ENCODE measurements at regions not wholly inside any gene's neighbourhood (a gene's known extent, or its start where the extent isn't known, plus 50 kb on each side); places are given as distances from the start of the nearest gene placed in this dataset.
"Not testable (repeated sequence)": the region's sequence is repeated elsewhere in the genome, so short reads cannot be mapped to it uniquely, and the experiment has no call there.

DNA sequence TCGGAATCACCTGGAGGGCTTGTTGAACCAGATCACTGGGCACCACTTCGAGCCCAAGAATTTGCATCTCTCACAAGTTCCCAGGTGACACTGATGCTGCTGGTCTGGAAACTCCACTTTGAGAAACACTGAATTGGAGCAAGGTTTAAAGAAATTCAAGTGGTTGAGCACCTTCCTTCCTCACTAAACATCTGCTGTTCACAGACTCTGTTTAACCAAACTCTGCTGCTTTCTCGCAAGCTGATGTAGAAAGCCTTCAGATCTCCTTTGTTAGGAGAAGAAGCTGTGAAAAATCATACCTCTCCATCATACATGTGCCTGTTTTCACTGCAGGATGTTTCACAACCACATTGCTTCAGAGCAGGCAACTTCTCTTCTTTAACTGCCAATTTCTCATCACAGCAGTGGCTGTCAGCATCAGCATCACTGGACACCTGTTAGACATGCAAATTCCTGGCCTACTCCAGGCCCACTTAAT is 87.5 kb upstream of the TOP1 start:
- DNase-seq, result no peak

DNA sequence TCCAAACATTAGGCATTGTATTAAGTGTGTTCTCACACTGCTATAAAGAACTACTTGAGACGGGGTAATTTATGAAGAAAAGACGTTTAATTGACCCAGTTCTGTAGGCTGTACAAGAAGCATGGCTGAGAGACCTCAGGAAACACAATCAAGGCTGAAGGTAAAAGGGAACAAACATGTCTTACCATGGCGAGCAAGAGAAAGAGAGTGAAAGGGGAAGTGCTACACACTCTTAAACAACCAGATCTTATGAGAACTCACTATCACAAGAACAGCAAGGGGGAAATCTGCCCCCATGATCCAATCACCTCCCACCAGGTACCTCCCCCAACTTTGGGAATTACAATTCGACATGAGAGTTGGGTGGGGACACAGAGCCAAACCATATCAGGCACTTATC is 86.6 kb upstream of the TOP1 start:
- no peak for DNase-seq

DNA sequence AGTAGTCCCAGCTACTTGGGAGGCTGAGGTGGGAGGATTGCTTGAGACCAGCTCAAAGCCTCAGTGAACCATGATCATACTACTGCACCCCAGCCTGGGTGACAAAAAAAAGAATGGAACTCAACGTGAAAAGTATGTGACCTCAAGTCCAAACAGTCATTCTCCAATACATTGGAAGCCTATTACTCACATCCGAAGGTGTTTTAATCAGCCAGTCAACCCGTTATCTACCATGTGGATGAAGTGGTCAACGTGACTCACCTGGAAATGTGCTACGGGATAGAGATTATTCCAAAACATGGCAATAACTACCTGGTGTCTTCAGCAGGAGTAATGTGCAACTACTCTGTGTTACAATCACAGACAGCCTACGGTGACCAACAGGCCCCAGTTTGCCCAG is 85.8 kb upstream of the TOP1 start:
- no peak for DNase-seq

DNA sequence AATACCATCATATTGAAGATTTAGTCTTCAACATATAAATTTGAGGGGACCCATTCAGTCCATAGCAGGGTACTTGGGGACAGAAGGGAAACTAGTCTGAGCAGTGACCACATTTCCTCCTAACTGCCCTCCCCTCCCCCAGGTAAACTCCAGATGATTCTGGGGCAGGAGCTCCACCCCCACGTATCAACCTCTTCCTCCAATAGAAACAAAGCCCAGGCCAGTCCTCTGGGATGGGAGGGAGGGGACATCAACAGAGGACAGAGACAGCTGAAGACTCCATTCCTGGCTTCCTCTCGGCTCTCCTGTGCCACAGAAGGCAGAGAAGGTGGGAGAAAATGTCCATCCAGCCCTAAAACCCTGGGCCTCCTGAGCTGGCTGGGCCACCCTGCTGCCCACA is 85.0 kb upstream of the TOP1 start:
- no peak for DNase-seq

DNA sequence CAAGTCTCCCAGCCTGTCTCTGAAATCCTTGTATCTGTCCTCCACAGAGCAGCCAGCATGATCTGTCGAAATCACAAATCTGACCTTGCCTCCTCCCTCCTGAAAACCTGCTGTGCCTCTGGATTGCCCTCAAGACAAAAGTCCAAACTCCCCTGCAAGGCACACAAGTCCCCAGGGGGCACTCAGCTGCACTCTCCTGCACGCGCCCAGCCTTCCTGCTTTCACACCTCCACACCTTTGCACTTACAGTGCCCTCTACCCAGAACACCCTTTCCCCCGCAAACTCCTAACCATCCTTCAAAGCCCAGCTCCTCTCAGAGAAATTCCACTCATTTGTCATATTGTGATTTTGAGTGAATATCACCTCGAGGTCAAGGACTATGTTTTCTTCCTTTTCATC is 83.4 kb upstream of the TOP1 start:
- no peak for DNase-seq

DNA sequence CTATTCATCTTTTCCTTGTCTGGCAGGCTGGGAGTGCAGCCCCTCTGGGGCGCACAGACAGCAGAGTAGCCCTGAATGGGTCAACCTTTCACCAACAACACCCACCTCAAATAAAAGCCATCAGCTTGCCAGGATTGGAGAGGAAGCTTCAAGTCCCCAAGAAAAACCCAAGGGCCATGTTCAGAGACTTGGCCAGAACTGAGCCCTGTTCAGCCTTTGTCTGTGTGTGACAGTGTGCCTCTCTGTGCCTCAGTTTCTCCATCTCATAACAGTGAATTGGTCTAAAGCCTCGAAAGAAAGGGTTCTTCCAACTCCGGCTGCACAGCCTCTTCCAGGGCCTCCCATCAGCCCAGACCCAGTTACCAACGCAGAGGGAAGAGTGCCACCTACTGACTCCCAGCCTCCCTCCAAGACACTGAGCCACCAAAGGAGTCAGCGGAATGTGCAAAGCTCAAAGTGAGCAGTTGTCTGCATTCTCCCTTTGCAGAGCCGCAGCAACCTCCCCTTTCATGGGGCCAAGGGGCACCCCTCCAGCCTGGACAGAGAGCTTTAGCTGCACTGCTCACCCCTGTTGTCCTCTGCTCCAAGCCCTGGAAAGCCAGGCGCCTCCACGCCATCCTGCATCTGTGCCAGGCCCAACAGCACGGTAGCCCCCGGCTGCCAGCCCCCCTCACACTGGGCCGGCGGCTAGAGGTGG is 82.7 kb upstream of the TOP1 start:
- DNase-seq, result no peak

DNA sequence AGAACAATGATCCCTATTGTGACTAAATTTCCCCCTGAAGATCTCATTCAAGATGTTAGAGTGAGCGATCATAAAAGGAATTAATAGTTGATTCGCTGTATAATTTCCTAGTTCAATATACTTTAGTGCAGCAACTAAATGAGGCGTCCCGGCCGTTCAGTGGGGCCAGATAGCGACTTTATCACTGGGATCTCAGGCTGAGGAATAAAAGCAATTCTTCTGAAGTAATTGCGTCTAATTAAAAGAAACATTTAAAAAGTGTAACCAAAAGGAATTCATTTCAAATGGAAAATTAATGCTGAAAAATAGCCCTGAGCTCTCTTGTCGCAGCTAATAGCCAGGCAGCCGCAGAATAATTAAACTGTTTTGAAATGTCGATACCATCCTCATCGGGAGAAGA is 82.2 kb upstream of the TOP1 start:
- DNase-seq, result no peak

DNA sequence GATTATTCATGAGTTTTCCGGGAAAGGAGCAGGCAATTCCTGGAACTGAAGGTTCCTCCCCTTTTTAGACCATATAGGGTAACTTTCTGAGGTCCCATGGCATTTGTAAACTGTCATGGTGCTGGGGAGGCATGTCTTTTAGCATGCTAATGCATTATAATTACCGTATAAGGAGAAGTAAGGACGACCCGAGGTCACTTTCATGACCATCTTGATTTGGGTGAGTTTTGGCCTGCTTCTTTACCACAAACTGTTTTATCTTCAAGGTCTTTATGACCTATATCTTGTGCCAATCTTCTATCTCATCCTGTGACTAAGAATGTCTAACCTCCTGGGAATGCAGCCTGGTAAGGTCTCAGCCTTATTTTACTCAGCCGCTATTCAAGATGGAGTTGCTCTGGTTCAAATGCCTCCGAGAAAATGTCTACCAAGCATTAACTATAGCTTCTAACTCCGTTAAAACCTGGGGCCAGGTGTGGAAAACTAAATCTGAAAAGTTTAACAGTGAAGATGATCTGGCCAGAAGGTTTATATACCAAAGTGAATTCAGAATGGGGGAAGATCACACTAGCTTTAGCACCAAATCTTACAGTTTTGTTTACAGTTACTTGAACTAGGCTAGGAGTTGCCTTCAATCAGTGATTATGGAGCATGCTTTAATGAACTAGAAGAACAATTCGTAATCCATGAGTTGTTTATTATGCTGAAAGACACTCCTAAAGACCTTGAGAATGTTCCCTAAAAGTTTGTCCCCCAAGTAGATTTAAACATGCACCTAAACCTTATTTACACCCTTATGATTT is 80.0 kb upstream of the TOP1 start:
- no peak for DNase-seq

DNA sequence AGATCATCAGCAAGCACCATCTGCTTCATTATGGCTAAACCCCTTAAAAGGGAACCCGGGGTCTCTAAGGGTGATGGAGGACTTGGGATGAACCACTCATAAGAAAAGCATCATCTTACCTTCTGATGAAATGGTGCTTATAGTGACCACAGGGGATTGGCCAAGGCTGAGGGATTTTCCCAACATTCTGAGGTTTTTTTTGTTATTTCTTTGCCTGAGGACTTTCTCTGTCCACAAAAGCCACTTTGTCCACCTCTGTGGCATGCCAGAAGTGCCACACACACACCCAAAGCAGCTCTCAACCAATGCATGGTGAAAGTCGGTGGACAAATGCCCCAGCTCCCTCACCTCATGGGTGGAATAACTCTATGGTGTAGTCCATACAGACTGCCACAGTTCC is 79.3 kb upstream of the TOP1 start:
- DNase-seq, result no peak

DNA sequence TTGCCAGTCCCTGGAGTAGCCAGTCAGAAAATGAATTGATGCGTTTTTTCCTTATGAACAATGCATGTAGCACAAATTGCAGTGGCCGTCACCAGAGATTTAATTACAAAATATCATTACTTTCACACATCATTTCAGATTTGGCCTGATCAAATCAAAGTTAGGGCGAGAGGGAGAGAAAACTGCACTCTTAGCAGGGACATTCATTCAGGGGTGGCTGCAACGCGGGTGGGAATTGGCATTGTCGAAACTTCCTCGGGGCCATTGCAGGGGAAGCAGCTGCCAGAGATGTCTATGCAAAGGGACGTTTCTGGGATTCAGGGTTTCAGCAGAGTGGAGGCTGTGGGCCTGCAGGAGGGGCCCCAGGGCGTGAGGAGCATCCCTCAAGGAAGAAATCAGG is 76.5 kb upstream of the TOP1 start:
- DNase-seq, result no peak

DNA sequence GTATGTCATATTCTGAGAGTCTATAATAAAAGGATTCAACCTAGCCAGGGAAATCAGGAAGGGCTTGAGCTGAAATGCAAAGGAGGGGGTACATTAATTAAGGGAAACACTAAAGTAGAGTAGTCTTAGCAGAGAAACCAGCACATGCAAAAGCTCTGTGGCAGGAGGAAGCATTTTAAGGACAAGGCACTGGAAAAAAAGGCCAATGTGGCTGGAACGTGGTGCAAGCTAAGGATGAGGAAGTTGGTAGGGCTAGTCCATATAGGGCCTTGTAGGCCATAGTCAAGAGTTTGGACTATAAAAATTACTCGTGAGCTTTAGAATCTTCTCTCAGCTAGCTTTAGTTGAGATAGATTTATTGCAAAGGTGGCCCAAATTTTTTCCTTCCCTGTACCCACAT is 75.2 kb upstream of the TOP1 start:
- no peak for DNase-seq

DNA sequence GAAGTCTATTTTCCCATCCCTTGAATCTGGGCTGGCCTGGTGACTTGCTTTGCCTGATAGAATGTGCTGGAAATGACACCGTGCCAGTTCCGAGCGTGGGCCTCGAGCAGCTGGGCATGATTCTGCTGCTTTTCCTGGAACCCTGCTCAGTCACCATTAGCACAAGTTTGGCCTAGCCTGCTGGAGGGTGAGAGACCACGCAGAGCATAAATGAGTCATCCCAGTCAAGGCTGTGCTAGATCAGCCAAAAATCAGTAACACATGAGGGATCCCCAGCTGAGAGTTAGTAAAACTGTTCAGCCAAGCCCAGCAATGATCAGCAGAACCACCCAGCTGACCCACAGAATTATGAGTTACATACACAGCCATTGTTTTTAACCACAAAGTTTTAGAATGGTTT is 74.8 kb upstream of the TOP1 start:
- no peak for DNase-seq

DNA sequence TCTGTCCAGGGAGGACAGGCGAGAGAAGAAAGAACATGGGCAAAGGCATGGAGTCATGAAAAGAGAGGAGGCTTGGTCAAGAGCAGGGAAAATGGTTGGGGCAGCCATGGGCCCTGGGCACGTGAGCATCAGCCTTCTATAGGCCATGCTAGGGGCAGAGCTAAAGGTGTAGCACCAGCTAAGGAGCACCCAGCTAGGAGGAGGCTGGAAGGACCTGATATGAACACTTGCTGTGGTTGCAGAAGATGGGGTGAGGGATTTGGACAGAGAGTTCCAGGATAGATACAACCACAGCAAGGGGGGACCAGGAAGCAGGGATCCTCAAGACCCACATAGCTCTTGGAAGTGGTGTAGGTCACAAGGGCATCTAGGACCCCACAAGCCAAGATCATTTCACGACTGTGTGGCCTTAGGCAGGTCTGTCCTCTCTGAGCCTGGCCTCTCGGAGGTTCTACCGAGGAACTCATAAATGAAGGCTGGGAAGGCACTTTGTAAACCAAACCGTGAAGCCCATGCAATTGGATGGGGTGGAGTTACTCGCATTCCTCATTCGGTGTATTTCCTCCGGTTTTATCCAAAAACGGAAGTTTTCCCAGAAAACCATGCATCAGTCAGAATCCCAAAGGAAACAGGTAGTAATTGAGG is 74.0 kb upstream of the TOP1 start:
- DNase-seq, result no peak

DNA sequence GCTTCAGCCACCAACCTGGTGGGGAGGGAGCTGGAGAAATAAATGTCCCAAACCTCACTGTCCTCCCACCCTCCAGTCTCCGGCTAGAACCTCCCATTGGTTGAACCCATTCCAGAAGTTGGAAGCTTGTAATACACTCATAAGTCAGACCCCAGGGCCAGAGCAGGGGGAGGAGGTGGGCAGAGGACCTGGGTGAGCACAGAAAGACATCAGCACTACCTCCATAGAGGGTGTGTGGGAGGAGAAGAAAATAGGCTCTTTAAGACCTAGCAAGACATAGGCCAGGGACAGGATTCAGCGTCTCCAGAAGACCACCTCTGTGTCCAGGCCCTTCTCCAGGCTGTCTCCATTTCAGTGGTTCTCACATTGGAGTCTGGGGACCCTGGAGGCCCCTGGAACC is 73.3 kb upstream of the TOP1 start:
- no peak for DNase-seq

DNA sequence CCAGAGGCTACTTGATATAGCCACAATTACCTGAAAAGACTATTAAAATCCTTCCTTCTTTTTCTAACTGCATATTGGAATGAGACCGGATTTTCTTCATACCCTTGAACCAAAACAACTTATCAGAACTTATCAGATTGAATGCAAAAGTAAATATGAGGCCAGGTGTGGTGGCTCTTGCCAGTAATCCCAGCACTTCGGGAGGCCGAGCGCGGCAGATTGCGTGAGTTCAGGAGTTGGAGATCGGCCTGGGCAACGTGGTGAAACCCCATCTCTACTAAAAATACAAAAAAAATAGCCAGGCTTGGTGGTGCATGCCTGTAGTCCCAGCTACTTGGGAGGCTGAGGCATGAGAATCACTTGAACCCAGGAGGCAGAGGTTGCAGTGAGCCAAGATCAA is 72.8 kb upstream of the TOP1 start:
- not testable (repeated sequence) for DNase-seq

DNA sequence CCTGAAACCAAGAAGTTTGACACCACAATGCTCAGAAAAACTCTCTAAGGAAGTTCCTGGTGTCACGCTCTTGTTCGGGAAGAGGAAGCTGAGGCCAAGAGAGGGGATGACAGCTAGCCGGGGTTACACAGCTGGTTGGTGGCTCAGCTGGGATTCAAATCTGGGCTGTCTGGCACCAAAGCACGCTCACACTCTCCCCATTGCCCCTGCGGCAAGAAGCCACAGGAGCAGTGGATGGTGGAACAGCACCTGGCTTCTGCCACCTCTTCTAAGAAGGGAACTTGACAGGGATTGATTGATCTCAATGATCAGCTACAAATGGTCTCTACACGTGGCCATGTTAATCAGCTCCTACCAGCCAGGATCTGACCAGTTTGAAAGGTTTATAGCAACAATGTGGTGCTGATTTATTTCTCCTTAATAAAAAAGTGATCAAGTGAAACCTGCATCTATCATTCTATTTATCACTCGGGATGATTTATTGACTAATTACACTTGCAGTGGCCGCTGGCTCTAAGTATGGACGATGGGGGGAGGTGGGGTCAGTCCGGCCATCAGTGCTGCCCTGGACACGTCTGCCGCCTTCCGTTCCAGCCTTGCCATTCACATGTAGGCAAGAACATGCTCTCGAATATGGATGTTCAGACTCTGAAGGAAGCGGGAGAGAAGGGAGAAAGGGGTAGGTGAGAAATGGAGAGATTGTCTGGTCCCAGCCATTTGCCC is 71.9 kb upstream of the TOP1 start:
- DNase-seq, result no peak

DNA sequence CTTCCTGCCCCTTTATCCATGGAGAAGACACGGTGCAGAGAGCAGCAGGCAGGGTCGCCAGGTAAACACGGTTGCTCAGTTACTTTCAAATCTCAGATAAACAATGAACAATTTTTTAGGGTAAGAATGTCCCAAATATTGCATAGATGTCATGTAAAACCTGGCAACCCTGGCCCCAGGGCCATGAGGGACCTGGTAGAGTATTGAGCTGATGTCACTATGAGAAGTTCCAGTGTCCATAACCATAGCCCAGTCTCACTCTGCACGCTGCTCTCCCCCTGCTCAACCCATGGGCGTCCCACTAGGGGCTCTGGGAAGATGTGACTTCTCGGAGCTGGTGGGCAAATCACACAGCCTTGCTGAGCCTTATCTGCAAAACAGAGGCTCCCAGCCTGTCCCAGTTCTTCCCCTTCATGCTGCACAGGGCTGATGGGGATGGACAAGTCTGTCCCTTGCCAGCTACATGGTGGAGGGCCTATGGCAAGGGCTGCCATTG is 71.3 kb upstream of the TOP1 start:
- DNase-seq, result no peak

DNA sequence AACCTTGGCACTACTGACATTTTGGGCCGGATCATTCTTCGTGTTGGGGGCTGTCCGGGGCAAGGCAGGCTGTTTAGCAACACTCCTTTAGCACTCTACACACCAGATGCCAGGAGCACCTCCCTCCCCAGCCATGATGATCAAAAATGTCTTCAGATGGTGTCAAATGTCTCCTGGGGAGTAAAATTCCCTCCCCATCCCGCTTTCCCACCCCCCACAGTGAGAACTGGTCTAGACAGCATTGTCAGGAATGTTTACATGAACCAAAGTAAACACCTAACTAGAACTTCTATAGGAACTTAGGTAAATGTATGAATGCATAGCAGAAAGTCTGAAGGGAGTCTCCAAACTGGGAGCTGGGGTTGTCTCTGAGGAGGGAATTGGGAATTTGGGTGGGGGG is 70.0 kb upstream of the TOP1 start:
- DNase-seq, result no peak

DNA sequence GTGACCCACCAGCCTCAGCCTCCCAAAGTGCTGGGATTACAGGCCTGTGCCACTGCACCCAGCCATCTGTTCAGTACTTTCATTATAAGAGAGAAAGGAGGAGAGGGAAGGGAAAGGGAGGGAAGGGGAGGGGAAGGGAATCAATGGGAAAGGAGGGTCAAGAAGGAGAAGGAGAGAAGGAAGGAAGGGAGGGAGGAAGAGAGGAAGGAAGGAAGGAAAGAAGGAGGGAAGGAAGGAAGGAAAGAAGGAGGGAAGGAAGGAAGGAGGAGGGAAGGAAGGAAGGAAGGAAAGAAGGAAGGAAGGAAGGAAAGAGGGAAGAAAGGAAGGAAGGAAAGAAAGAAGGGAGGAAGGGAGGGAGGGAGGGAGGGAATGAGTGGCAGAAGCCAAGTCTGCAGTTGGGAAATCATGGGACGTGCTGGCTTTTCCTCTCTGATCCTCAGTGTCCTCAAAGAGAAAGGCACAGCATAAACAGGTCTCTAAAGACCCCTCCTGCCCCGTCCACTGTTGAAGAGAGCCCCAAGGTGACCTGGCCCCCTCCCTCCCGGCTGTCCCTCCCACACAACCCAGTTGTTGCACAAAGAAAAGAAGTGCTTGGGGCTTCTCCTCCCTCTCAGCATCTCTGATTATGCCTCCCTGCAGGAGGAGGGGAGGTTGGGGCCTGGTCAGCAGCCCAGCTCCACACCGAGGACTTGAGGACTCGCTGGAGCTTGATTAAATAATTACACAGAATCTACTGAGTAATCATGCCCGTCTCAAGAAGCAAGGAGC is 69.1 kb upstream of the TOP1 start:
- DNase-seq, result no peak

DNA sequence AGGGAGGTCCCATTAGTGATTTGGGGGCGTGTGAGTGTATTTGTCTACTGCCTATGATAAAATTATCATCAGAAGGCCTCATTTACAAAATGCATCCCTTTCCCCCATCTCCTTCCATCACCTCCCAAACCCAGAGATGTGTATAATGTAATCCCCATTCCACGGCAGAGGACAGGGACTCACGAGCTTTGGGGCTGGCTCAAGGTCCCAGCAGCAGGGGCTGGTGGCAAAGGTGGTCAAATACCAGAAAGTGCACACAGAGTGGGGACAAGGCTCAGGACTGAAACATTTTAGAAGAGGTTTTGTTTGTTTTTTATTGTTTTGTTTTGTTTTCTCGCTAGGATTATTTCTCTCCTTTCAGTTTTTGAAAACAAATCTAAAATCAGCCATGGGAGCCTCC is 68.5 kb upstream of the TOP1 start:
- no peak for DNase-seq

DNA sequence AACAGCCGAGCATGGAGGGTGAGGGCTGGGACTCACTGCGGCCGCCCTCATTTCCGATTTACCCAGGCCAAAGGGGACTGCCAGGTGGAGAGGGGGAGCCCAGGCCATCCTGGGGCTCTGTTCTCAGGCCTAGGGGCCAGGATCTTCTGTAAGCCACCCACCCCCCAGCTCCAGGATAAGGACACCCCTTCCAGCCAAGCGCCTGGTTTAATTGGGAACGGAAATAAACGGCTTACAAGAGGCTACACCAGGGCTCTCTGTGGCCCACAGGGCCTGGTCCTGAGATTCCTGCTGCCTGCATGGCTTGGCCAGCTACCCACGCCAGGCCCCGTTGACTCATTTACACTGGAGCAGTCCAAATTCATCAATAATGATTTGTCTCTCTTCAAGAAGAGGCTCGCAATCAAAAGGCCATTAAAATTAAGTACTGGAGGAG is 68.1 kb upstream of the TOP1 start:
- DNase-seq, result no peak

DNA sequence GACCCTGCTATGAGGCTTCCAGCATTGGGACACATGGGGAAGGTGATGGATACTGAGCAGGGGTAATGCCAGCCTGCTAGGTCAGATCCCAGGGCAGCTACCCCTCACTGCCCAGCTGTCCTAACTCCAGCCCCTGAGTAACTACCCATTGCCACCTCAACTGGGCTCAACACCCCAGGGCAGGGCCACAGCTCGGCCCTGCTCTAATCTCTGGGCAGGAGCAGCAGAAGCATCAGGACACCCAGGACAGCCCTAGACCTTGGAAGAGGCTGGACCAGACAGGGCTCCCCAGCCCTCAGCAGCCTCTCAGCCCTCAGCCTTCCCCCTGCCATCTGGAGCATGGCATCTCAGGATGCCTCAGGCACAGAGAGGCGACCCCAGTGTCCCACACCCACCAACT is 67.4 kb upstream of the TOP1 start:
- no peak for DNase-seq
